Trophoblast cell (in vitro differentiated cells and primary cell): ENCODE measurements at regions not wholly inside any gene's neighbourhood (a gene's known extent, or its start where the extent isn't known, plus 50 kb on each side); places are given as distances from the start of the nearest gene placed in this dataset.

Experiments used
- DNase-seq, 2 donors: peaks; one replicate each; pipeline ENCODE4 v3.0.0-alpha.2; 2016
- H2AFZ ChIP-seq: 2 replicates; pipeline ENCODE4 v1.6.1; 2013; ENCODE audit warnings: low read length, moderate library complexity, mild to moderate bottlenecking; ENCODE audit not compliant: insufficient read depth, poor library complexity
- H2AK5ac ChIP-seq: 2 replicates; pipeline ENCODE4 v1.6.1; 2013; ENCODE audit warnings: mild to moderate bottlenecking, low read length
- H2BK120ac ChIP-seq: 2 replicates; pipeline ENCODE4 v1.6.1; 2013; ENCODE audit warnings: low read length, mild to moderate bottlenecking, moderate library complexity; ENCODE audit not compliant: insufficient read depth, poor library complexity
- H2BK12ac ChIP-seq: 2 replicates; pipeline ENCODE4 v1.6.1; 2013; ENCODE audit warnings: mild to moderate bottlenecking, low read length, moderate library complexity
- H2BK5ac ChIP-seq: 2 replicates; pipeline ENCODE4 v1.6.1; 2013; ENCODE audit warnings: low read length, low read depth, moderate library complexity, mild to moderate bottlenecking; ENCODE audit not compliant: poor library complexity
- H3K14ac ChIP-seq: 2 replicates; pipeline ENCODE4 v1.6.1; 2013; ENCODE audit warnings: mild to moderate bottlenecking, low read length
- H3K18ac ChIP-seq: 2 replicates; pipeline ENCODE4 v1.6.1; 2013; ENCODE audit warnings: mild to moderate bottlenecking, low read length
- H3K23ac ChIP-seq: 2 replicates; pipeline ENCODE4 v1.6.1; 2013; ENCODE audit warnings: low read length
- H3K27ac ChIP-seq: 2 replicates; pipeline ENCODE4 v1.5.1; 2013; ENCODE audit warnings: low read depth, mild to moderate bottlenecking, inconsistent platforms, low read length, moderate library complexity
- H3K27me3 ChIP-seq: 2 replicates; pipeline ENCODE4 v1.6.1; 2013; ENCODE audit warnings: inconsistent platforms, mild to moderate bottlenecking, low read length, moderate library complexity; ENCODE audit not compliant: insufficient read depth
- H3K36me3 ChIP-seq, 2 experiments: 1 replicate in 1 of 2; 2 replicates in 1 of 2; pipeline ENCODE4 v1.6.1; 2013; ENCODE audit warnings: low read length in 2 of 2, mild to moderate bottlenecking in 2 of 2, moderate library complexity in 1 of 2; ENCODE audit not compliant: insufficient read depth in 2 of 2, control insufficient read depth in 1 of 2
- H3K4ac ChIP-seq: 2 replicates; pipeline ENCODE4 v1.6.1; 2013; ENCODE audit warnings: low read depth, mild to moderate bottlenecking, low read length, moderate library complexity
- H3K4me1 ChIP-seq, 2 experiments: 1 replicate in 1 of 2; 2 replicates in 1 of 2; pipeline ENCODE4 v1.6.1; 2013; ENCODE audit warnings: low read length in 2 of 2, mild to moderate bottlenecking in 2 of 2, moderate library complexity in 1 of 2; ENCODE audit not compliant: insufficient read depth in 2 of 2, control insufficient read depth in 1 of 2
- H3K4me2 ChIP-seq: 2 replicates; pipeline ENCODE4 v1.6.1; 2013; ENCODE audit warnings: inconsistent platforms, mild to moderate bottlenecking, low read length, moderate library complexity
- H3K4me3 ChIP-seq: 2 replicates; pipeline ENCODE4 v1.5.1; 2013; ENCODE audit warnings: mild to moderate bottlenecking, low read depth, low read length, inconsistent platforms
- H3K79me1 ChIP-seq: one replicate; pipeline ENCODE4 v1.6.1; 2013; ENCODE audit warnings: low read length
- H3K79me2 ChIP-seq: 2 replicates; pipeline ENCODE4 v1.6.1; 2013; ENCODE audit warnings: low read length, mild to moderate bottlenecking; ENCODE audit not compliant: control insufficient read depth, insufficient read depth, poor library complexity
- H3K9ac ChIP-seq: 2 replicates; pipeline ENCODE4 v1.6.1; 2013; ENCODE audit warnings: mild to moderate bottlenecking, low read length
- H3K9me3 ChIP-seq: 2 replicates; pipeline ENCODE4 v1.6.1; 2013; ENCODE audit warnings: low read depth, mild to moderate bottlenecking, control low read depth, inconsistent platforms, low read length; ENCODE audit not compliant: insufficient read depth
- H4K12ac ChIP-seq: 2 replicates; pipeline ENCODE4 v1.6.1; 2013; ENCODE audit warnings: low read depth, mild to moderate bottlenecking, low read length, moderate library complexity
- H4K8ac ChIP-seq: 2 replicates; pipeline ENCODE4 v1.6.1; 2013; ENCODE audit warnings: low read depth, mild to moderate bottlenecking, low read length, moderate library complexity
- H4K91ac ChIP-seq: one replicate; pipeline ENCODE4 v1.6.1; 2013; ENCODE audit warnings: low read depth, mild to moderate bottlenecking, low read length, moderate library complexity
- WGBS: extraction: QIAGEN DNeasy Blood & Tissue Kit; methylation state at CpG from one replicate; pipeline ENCODE4 v1.1.7; 2013; ENCODE audit warnings: missing lambda C conversion rate; ENCODE audit not compliant: insufficient read length, insufficient coverage; ENCODE audit errors: extremely low coverage; 5-methylcytosine and 5-hydroxymethylcytosine counted together

DNA sequence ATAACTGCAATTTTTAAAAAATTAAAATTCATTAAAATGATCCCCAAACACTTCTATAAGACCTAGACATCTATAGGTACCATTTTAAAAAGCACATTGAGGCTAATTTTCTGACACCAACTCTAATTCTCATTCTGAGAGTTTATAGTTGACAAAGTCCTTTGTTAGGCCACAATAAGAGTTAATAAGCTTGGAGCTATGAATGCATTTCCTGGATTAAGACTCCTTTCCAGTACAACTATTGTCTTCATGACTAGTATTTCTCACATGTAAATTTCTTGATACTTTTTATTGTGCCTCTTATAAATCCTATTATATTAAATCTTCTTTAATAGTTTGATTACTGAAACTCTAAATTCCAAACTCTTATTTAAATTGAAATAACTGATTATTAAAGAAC lies 340.8 kb downstream of the KLF12 start:
- Histone ChIP-seq H2BK120ac (no peak overlapping the region), H4K12ac (no peak overlapping the region), H3K9ac (no peak overlapping the region), H4K8ac (no peak overlapping the region), H3K23ac (no peak overlapping the region), H3K79me1 (no peaks in the 10 kb centered on the region), H2AFZ (no peak overlapping the region), H4K91ac (no peak overlapping the region), H3K14ac (no peak overlapping the region), H3K4me3 (no peak overlapping the region), H3K4me1 (no peaks in the 10 kb centered on the region), H2BK5ac (no peak overlapping the region), H3K4ac (no peak overlapping the region), H2AK5ac (no peak overlapping the region), H3K79me2 (no peaks in the 10 kb centered on the region), H3K18ac (no peak overlapping the region), H3K9me3 (no peaks in the 10 kb centered on the region), H3K4me2 (no peak overlapping the region), H3K27me3 (no peaks in the 10 kb centered on the region), H3K27ac (no peak overlapping the region), H2BK12ac (no peak overlapping the region), H3K36me3 (no peaks in the 10 kb centered on the region)
- DNase-seq: no peak

DNA sequence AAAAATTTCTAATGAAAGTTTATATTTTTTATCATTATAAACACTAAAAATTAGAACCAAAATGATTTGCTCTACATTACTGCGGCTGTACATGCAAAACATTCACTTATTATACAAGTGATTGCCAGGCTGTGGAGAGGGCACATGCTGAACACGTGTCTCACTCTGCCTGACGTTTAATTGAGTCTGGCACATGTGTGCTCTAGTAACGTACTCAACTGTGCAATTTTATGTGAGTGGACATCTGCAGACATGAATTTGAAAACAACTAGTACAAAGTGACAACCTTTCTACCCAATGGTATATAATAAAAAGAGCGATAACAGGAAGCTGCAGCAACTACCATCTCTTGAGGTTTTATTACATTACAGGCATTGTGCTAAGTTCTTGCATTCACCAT lies 341.4 kb downstream of the KLF12 start:
- Histone ChIP-seq H4K12ac (no peak overlapping the region), H2BK120ac (no peak overlapping the region), H3K79me2 (no peaks in the 10 kb centered on the region), H3K4me2 (no peak overlapping the region), H3K23ac (no peak overlapping the region), H4K8ac (no peak overlapping the region), H3K27me3 (no peaks in the 10 kb centered on the region), H3K4me1 (no peaks in the 10 kb centered on the region), H4K91ac (no peak overlapping the region), H2BK5ac (no peak overlapping the region), H3K4me3 (no peak overlapping the region), H3K27ac (no peak overlapping the region), H2AFZ (no peak overlapping the region), H3K9ac (no peak overlapping the region), H3K79me1 (no peaks in the 10 kb centered on the region), H3K9me3 (no peaks in the 10 kb centered on the region), H3K14ac (no peak overlapping the region), H2AK5ac (no peak overlapping the region), H2BK12ac (no peak overlapping the region), H3K36me3 (no peaks in the 10 kb centered on the region), H3K18ac (no peak overlapping the region), H3K4ac (no peak overlapping the region)
- DNase-seq: no peak
- no CpG with 5 or more reads among the region's 5 CpGs for WGBS

DNA sequence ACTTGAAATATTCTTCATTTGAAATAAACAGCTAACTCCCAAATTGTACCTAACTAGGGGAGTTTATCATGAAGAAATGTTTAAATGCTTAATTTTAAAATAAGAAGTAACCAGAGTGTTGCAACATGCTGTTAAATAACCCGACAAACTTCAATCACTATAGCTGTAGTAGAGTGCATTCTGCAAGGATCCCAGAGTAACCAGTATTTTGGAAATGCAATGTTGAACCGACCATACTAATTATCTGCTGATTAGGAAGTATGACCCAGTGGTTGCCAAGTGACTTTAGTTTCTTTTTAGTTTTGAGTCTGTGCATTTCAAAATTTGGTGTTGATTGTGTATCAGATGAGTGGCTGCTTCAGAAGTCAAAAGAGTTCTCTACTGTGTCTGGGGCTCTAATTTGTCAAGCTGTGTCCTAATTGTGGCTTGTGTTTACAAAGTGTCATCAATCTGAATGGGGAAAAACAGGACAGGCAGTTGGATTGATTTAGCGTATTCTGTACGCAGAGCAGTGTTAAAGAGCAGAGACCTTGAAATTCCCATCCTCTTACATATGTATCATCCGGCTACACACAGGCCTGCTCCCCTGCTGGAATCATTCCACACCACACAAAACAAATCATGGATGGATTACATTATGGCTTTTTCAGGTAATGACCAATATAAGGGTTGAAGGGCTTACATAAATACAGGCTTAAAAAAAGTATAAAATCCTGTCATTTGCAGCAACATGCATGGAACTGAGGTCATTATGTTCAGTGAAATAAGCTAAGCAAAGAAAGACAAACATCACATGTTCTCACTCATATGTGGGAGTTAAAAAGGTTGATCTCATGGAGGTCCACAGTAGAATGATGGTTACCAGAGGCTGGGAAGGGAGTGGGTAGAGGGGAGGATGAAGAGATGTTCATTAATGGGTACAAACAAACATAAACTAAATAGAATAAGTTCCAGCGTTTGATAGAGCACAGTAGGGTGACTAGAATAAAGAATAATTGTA lies 351.5 kb downstream of the KLF12 start:
- Histone ChIP-seq H3K27me3 (no peaks in the 10 kb centered on the region), H3K14ac (no peak overlapping the region), H3K27ac (no peak overlapping the region), H3K9me3 (peaks cover 2% of the 10 kb centered on the region), H3K4me3 (no peak overlapping the region), H3K79me2 (no peaks in the 10 kb centered on the region), H3K36me3 (peaks cover 0 to 2% of the 10 kb centered on the region in 2 experiments), H4K8ac (no peak overlapping the region), H4K91ac (no peak overlapping the region), H2BK12ac (no peak overlapping the region), H3K4me1 (no peaks in the 10 kb centered on the region), H3K23ac (no peak overlapping the region), H3K79me1 (no peaks in the 10 kb centered on the region), H4K12ac (no peak overlapping the region), H2BK120ac (no peak overlapping the region), H2AFZ (no peak overlapping the region), H2AK5ac (no peak overlapping the region), H3K9ac (no peak overlapping the region), H3K18ac (no peak overlapping the region), H3K4me2 (no peak overlapping the region), H3K4ac (no peak overlapping the region), H2BK5ac (no peak overlapping the region)
- no peak for DNase-seq
- no CpG with 5 or more reads among the region's 6 CpGs for WGBS

DNA sequence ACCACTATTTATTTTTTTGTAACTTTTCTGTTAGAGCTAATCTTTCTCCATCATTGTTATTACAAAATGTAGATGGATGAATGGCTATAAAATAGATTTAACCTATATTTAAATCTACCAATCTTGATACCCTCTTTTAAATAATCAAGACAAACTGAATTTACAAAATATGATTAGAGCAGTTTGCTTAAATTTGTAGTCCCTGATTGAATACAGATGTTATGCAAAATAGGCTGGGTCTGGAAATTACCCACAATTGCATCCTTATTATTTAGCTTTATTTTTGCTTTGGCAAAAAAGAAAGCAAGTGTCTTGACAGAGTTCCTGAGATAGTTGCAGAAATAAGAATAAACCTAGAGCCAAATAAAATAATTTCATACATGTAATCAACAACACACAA lies 352.8 kb downstream of the KLF12 start:
- no peak overlapping the region for H3K4me2 ChIP-seq
- H3K79me1 ChIP-seq: no peaks in the 10 kb centered on the region
- no peak overlapping the region for H4K8ac ChIP-seq
- H3K27me3 ChIP-seq: no peaks in the 10 kb centered on the region
- no peak overlapping the region for H2BK5ac ChIP-seq
- H4K12ac ChIP-seq: no peak overlapping the region
- no peak overlapping the region for H3K14ac ChIP-seq
- no peaks in the 10 kb centered on the region for H3K4me1 ChIP-seq
- no peak overlapping the region for H2AFZ ChIP-seq
- no peak overlapping the region for H2BK120ac ChIP-seq
- no peak overlapping the region for H3K4me3 ChIP-seq
- no peaks in the 10 kb centered on the region for H3K36me3 ChIP-seq
- no peak overlapping the region for H2BK12ac ChIP-seq
- H4K91ac ChIP-seq: no peak overlapping the region
- no peak overlapping the region for H2AK5ac ChIP-seq
- no peak overlapping the region for H3K4ac ChIP-seq
- H3K18ac ChIP-seq: no peak overlapping the region
- H3K79me2 ChIP-seq: no peaks in the 10 kb centered on the region
- H3K9ac ChIP-seq: no peak overlapping the region
- DNase-seq: no peak
- H3K27ac ChIP-seq: no peak overlapping the region
- no peak overlapping the region for H3K23ac ChIP-seq
- peaks cover 2% of the 10 kb centered on the region for H3K9me3 ChIP-seq
